Upper lobe of right lung (tissue), 1 donor: ENCODE measurements at regions not wholly inside any gene's neighbourhood (a gene's known extent, or its start where the extent isn't known, plus 50 kb on each side); places are given as distances from the start of the nearest gene placed in this dataset.

Experiments used
- ATAC-seq: fragments of 200-7000 bp; cut with Tn5 transposase; one replicate; pipeline ENCODE4 v1.9.1; 2020; ENCODE audit warnings: mild to moderate bottlenecking, moderate library complexity
- DNase-seq: peaks from one replicate; pipeline ENCODE4 v3.0.0-alpha.2; 2020
- H3K27ac ChIP-seq: fragments of 200-600 bp; one replicate; pipeline ENCODE4 v1.8.0; 2022
- H3K27me3 ChIP-seq: fragments of 200-600 bp; one replicate; pipeline ENCODE4 v1.8.0; 2022; ENCODE audit warnings: mild to moderate bottlenecking
- H3K36me3 ChIP-seq: fragments of 200-600 bp; one replicate; pipeline ENCODE4 v1.8.0; 2022
- H3K4me1 ChIP-seq: fragments of 200-600 bp; one replicate; pipeline ENCODE4 v1.8.0; 2022
- H3K4me3 ChIP-seq: fragments of 200-600 bp; one replicate; pipeline ENCODE4 v1.8.0; 2022; ENCODE audit warnings: mild to moderate bottlenecking
- H3K9me3 ChIP-seq: fragments of 200-600 bp; one replicate; pipeline ENCODE4 v1.8.0; 2022
- intact Hi-C: fragments of 100-400 bp; cut with DNase I; formaldehyde crosslinking; loops from one replicate; pipeline ENCODE4 v1.11.0; 2022
- TF ChIP-seq, protein P1 (sequence below): fragments of 200-600 bp; IDR thresholded peaks from one replicate; pipeline ENCODE4 v1.8.0; 2022; ENCODE audit warnings: antibody characterized with exemption
- donor health status: DM: no; HTN: yes; CAD: no; lungs with severe emphysema.

DNA sequence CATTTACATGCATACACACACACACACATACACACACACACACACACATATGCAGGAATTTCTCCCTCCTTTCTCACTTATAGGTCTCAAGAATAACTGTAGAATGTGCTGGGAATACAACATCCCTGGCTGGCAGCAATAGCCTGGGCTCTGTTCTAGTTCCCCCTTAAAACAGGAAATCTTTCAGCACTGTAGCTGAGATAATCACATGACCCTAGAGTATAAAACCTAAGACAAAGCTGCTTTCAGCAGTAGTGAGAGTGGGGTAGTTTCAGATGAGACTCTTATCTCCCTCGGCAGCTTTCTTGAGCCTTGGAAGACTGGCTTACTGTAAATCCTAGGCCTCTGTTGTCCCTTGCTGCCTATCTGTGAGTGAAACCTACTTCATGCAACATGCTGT lies 137.4 kb upstream of the AKR1E2 start:
- Histone ChIP-seq H3K9me3 (no peaks in the 10 kb centered on the region), H3K4me3 (no peak overlapping the region), H3K27me3 (no peaks in the 10 kb centered on the region), H3K4me1 (no peaks in the 10 kb centered on the region), H3K27ac (no peak overlapping the region), H3K36me3 (no peaks in the 10 kb centered on the region)
- peak; percentile 71 for ATAC-seq
- intact Hi-C loops: no loop called here
- TF ChIP-seq, protein P1, sequence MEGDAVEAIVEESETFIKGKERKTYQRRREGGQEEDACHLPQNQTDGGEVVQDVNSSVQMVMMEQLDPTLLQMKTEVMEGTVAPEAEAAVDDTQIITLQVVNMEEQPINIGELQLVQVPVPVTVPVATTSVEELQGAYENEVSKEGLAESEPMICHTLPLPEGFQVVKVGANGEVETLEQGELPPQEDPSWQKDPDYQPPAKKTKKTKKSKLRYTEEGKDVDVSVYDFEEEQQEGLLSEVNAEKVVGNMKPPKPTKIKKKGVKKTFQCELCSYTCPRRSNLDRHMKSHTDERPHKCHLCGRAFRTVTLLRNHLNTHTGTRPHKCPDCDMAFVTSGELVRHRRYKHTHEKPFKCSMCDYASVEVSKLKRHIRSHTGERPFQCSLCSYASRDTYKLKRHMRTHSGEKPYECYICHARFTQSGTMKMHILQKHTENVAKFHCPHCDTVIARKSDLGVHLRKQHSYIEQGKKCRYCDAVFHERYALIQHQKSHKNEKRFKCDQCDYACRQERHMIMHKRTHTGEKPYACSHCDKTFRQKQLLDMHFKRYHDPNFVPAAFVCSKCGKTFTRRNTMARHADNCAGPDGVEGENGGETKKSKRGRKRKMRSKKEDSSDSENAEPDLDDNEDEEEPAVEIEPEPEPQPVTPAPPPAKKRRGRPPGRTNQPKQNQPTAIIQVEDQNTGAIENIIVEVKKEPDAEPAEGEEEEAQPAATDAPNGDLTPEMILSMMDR: no peak
- DNase-seq: no peak

- Histone ChIP-seq H3K4me1 (no peaks in the 10 kb centered on the region), H3K9me3 (no peaks in the 10 kb centered on the region), H3K36me3 (no peaks in the 10 kb centered on the region), H3K27me3 (no peaks in the 10 kb centered on the region), H3K4me3 (no peak overlapping the region), H3K27ac (no peak overlapping the region)
- intact Hi-C loops: no loop called here
- DNase-seq (no peak), ATAC-seq (no peak)
- TF ChIP-seq, protein P1: no peak
Observed at GRCh38 chr10:4688168-4688567, 137.8 kb upstream of the AKR1E2 start.

- Histone ChIP-seq H3K36me3 (no peaks in the 10 kb centered on the region), H3K27ac (no peak overlapping the region), H3K4me3 (no peak overlapping the region), H3K9me3 (no peaks in the 10 kb centered on the region), H3K4me1 (no peaks in the 10 kb centered on the region), H3K27me3 (no peaks in the 10 kb centered on the region)
- ATAC-seq (no peak), DNase-seq (no peak)
- intact Hi-C loops: no loop called here
- TF ChIP-seq, protein P1: no peak
Observed at GRCh38 chr10:4687397-4687796, 138.6 kb upstream of the AKR1E2 start.

DNA sequence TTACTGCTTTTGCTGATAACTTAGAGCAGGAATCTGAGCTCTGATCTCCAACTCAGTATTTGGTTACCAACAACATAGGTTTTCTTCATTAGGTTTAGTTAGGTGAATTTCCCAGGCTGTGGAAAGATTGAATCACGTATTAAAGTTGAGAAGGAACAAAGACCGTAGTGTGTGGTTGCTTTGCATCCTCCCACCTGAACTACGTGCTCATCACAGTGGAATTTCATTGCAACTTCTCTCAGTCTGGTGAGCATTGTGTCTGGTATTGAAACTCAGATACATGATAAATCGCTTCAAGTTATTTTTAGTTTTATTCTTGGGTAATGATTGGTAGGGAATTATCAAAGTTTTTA lies 139.4 kb upstream of the AKR1E2 start:
- Histone ChIP-seq H3K4me1 (no peaks in the 10 kb centered on the region), H3K27me3 (no peaks in the 10 kb centered on the region), H3K27ac (no peak overlapping the region), H3K4me3 (no peak overlapping the region), H3K36me3 (no peaks in the 10 kb centered on the region), H3K9me3 (no peaks in the 10 kb centered on the region)
- intact Hi-C loops: no loop called here
- DNase-seq (no peak), ATAC-seq (no peak)
- TF ChIP-seq, protein P1: no peak

- intact Hi-C loops: no loop called here
- H3K4me3 ChIP-seq: no peak overlapping the region
- no peaks in the 10 kb centered on the region for H3K9me3 ChIP-seq
- H3K36me3 ChIP-seq: no peaks in the 10 kb centered on the region
- no peaks in the 10 kb centered on the region for H3K27me3 ChIP-seq
- DNase-seq (no peak), ATAC-seq (no peak)
- TF ChIP-seq, protein P1: no peak
- no peaks in the 10 kb centered on the region for H3K4me1 ChIP-seq
- no peak overlapping the region for H3K27ac ChIP-seq
Observed at GRCh38 chr10:4685904-4686643, 139.9 kb upstream of the AKR1E2 start.

GRCh38 chr10:4685491-4685890 lies 140.5 kb upstream of the AKR1E2 start:
- Histone ChIP-seq H3K36me3 (no peaks in the 10 kb centered on the region), H3K27ac (no peak overlapping the region), H3K4me3 (no peak overlapping the region), H3K27me3 (no peaks in the 10 kb centered on the region), H3K9me3 (no peaks in the 10 kb centered on the region), H3K4me1 (no peaks in the 10 kb centered on the region)
- ATAC-seq (no peak), DNase-seq (no peak)
- intact Hi-C loops: no loop called here
- TF ChIP-seq, protein P1: no peak
